Astrocyte of the cerebellum (primary cell): ENCODE measurements at regions not wholly inside any gene's neighbourhood (a gene's known extent, or its start where the extent isn't known, plus 50 kb on each side); places are given as distances from the start of the nearest gene placed in this dataset.
A peak's percentile ranks its signal among the peaks of the same experiment; 100 is the strongest.
"Not testable (repeated sequence)": the region's sequence is repeated elsewhere in the genome, so short reads cannot be mapped to it uniquely, and the experiment has no call there.

Experiments
- DNase-seq: peaks from one replicate; pipeline ENCODE4 v3.0.0-alpha.2; 2011; ENCODE audit warnings: low read depth
- H3K4me3 ChIP-seq: 2 replicates; pipeline ENCODE4 v1.5.1; 2011; ENCODE audit warnings: mild to moderate bottlenecking, low read depth, low read length, moderate library complexity
- in situ Hi-C: cut with HindIII; loops from 2 replicates; pipeline ENCODE4 v1.10.0; 2017; ENCODE audit warnings: low sequenced_read_pairs
- TF ChIP-seq, protein P1 (sequence below): IDR thresholded peaks from 2 replicates; pipeline ENCODE4 v1.5.1; 2012; ENCODE audit warnings: low read length, low read depth, moderate library complexity, mild to moderate bottlenecking; ENCODE audit errors: missing control alignments

DNA sequence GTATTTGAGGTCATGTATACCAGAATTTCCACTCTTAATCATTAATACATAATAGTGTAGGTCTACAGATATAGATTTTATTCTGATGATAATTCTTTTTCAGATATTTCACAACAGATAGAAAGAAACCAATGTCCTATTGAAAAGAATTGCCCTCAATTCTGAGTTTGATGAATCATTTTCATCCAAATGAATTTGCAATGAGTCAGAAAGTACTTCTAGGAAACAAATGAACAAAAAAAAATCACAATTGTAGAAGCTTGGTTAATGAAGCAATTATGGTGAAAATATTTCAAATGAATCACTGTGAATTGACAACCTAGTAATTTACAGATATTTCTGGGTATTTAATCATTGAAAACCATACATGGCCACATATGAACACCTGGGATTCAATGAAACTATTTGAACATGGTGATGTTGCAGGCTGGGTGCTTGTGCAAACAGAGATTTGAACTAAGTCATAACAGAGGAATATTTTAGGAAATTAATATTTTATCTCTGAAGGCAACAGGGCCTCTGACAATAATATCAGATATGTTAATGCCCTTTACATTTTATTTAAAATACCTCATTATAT is 360.9 kb downstream of the SLITRK5 start:
- in situ Hi-C loops = no loop called here
- peak; percentile 3 for DNase-seq
- TF ChIP-seq, protein P1, sequence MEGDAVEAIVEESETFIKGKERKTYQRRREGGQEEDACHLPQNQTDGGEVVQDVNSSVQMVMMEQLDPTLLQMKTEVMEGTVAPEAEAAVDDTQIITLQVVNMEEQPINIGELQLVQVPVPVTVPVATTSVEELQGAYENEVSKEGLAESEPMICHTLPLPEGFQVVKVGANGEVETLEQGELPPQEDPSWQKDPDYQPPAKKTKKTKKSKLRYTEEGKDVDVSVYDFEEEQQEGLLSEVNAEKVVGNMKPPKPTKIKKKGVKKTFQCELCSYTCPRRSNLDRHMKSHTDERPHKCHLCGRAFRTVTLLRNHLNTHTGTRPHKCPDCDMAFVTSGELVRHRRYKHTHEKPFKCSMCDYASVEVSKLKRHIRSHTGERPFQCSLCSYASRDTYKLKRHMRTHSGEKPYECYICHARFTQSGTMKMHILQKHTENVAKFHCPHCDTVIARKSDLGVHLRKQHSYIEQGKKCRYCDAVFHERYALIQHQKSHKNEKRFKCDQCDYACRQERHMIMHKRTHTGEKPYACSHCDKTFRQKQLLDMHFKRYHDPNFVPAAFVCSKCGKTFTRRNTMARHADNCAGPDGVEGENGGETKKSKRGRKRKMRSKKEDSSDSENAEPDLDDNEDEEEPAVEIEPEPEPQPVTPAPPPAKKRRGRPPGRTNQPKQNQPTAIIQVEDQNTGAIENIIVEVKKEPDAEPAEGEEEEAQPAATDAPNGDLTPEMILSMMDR = no peak
- H3K4me3 ChIP-seq = no peak overlapping the region

DNA sequence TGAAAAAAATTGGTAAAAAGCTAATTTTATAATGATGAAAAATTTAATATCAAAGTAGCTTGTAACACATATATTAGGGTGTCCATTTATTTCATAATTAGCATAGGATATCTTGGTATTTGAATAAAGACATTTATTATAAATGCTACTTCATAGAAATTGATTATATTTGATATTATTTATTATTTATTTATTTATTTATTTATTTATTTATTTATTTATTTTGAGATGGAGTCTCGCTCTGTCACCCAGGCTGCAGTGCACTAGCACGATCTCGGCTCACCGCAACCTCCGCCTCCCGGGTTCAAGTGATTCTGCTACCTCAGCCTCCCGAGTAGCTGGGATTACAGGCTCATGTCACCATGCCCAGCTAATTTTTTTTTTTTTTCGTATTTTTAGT is 365.0 kb downstream of the SLITRK5 start:
- in situ Hi-C loops, H3K4me3 ChIP-seq, DNase-seq: not testable (repeated sequence)

DNA sequence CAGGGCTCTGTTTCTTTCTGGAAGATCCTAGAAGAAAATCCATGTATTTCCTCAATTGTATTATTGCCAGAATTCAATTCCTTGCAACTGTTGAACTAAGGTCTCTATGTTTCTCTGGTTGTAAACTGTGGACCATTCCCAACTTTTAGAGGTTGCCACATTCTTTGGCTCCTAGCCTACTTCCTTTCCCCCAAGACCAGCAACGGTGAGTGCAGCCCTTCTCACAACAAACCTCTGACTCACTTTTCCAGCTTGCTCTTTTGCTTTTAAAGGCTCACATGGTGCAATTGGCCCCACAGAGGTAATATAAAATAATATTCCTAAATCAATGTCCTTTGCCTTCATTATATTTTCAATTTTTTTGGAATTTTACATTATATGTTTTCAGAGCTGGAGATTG is 371.3 kb downstream of the SLITRK5 start:
- no peak overlapping the region for H3K4me3 ChIP-seq
- TF ChIP-seq, protein P1 = no peak
- peak; percentile 66 for DNase-seq
- in situ Hi-C loops = no loop called here

DNA sequence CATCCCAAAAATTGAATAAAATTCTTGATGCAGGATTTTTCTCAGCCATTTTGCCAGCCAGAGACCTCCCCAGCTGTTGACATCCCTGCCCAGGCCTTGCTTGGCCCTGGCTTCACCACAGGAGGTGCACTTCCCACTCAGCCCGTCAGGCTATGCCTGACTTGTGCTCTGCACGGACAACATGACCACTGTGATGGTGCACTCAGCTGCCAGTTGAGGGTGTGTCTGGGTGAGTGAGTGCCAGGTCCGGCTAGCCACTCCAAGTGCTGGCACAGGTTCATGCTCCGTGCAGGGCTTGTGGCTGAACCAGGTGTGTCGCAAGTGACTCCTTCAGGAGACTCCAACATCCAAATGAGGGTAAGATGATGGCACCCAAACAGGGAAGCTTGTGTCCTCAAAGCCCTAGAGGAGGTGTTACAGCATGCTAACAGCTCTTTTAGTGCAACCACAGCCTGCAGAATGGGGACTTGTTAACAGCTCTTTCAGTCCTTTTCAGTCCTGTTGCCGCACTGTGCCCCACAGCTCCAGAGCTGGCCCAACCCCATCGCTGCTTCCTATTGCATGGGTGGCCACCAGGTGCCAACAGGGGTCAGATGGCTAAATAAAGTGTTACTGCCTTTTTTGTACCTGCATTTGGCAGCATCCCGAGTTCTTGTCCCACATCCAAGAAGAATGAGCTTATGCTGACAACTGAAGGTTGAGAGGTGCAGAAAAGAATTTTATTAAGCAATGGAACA is 380.7 kb downstream of the SLITRK5 start:
- in situ Hi-C loops = no loop called here
- TF ChIP-seq, protein P1 = no peak
- no peak for DNase-seq
- H3K4me3 ChIP-seq = no peak overlapping the region

DNA sequence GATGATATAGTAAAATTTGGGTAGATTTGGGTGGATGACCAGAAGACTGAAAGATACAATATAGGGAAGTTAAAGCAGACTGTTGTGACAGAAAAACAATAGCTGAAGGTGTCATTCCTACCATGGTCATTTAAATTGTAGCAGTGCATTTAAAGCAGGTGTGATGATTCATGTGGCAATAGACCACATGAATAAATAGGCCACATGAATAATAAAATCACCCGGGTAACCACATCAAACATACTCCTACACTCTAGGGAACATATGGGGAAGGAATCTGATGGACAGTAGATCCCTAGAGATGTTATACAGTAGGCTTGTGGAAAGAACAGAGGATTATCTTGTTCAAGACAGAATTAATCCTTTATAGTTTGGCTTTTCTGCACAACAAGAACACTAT is 392.6 kb downstream of the SLITRK5 start:
- in situ Hi-C loops = no loop called here
- TF ChIP-seq, protein P1 = no peak
- DNase-seq = no peak

DNA sequence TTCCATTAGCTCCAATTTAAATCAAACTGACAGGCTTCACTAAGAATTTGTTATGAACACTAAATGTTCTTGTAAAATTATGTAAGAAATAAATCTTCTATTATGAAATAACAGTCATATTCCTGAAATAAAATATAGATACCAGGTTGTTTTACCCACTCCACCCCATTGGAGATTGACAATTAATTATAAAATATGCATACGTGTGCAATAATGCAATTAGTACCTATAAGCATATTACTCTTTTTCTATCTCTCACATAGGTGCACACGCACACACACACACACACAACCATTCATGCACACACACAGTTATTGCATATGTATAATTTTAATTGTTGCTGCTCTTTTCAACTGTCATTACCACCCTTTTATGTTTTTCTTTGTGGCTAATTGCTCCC is 395.7 kb downstream of the SLITRK5 start:
- no peak overlapping the region for H3K4me3 ChIP-seq
- TF ChIP-seq, protein P1 = no peak
- DNase-seq = no peak
- in situ Hi-C loops = no loop called here

More for the DNA sequence above, 392.6 kb downstream of the SLITRK5 start:
- no peak overlapping the region for H3K4me3 ChIP-seq

DNA sequence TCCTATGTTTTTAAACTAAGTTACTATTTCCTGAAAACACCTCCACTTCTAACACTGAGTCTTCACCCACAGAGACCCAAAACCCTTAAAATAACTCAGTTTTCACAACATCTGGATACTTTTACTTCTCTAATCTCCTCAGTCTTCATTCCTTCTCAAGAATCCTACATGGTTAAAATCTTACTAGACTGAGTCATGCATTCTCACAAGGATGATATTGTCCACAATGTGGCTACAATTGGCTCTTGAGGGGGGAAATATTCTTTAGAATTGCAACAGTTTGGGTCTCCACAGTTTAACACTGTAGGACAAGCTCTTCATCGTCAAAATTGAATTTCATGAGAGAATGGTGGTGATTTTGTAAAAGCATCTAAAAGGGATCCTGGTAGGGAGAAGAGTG is 397.1 kb downstream of the SLITRK5 start:
- H3K4me3 ChIP-seq = no peak overlapping the region
- in situ Hi-C loops = no loop called here
- DNase-seq = peak; percentile 19
- TF ChIP-seq, protein P1 = no peak
